Cerebellar nuclear complex (tissue), 1 donor: ENCODE measurements at regions not wholly inside any gene's neighbourhood (a gene's known extent, or its start where the extent isn't known, plus 50 kb on each side); places are given as distances from the start of the nearest gene placed in this dataset.

Source experiments
- DNase-seq, 2 experiments: peaks; one replicate each; lab custom pipeline; 2025; lab: John Stamatoyannopoulos, UW

GRCh38 chr17:72519598-72519936 lies 398.7 kb downstream of the SOX9 start:
- no peak for DNase-seq

- DNase-seq, result no peak
Observed at GRCh38 chr17:72520665-72521303, 400.0 kb downstream of the SOX9 start.

- DNase-seq, result no peak
Observed at GRCh38 chr17:72523491-72523890, 402.7 kb downstream of the SOX9 start.

GRCh38 chr17:72525225-72526015 lies 404.6 kb downstream of the SOX9 start:
- DNase-seq, result no peak

GRCh38 chr17:72526769-72527168 lies 405.9 kb downstream of the SOX9 start:
- DNase-seq, result no peak

GRCh38 chr17:72527789-72528188 lies 407.0 kb downstream of the SOX9 start:
- no peak for DNase-seq

GRCh38 chr17:72528683-72529082 lies 407.9 kb downstream of the SOX9 start:
- no peak for DNase-seq

GRCh38 chr17:72529386-72529785 lies 408.6 kb downstream of the SOX9 start:
- DNase-seq, result no peak

- no peak for DNase-seq
Observed at GRCh38 chr17:72530454-72530853, 409.6 kb downstream of the SOX9 start.

GRCh38 chr17:72531729-72532128 lies 410.9 kb downstream of the SOX9 start:
- no peak for DNase-seq

GRCh38 chr17:72534265-72534664 lies 413.4 kb downstream of the SOX9 start:
- no peak for DNase-seq

- no peak for DNase-seq
Observed at GRCh38 chr17:72534776-72535175, 414.0 kb downstream of the SOX9 start.

GRCh38 chr17:72535346-72535745 lies 414.5 kb downstream of the SOX9 start:
- DNase-seq, result no peak

GRCh38 chr17:72535779-72536178 lies 415.0 kb downstream of the SOX9 start:
- DNase-seq, result no peak

- DNase-seq, result no peak
Observed at GRCh38 chr17:72536788-72537187, 416.0 kb downstream of the SOX9 start.

- no peak for DNase-seq
Observed at GRCh38 chr17:72538443-72538842, 417.6 kb downstream of the SOX9 start.

- DNase-seq, result no peak
Observed at GRCh38 chr17:72538901-72539352, 418.1 kb downstream of the SOX9 start.

GRCh38 chr17:72539981-72540897 lies 419.4 kb downstream of the SOX9 start:
- no peak for DNase-seq

GRCh38 chr17:72542317-72542716 lies 421.5 kb downstream of the SOX9 start:
- no peak for DNase-seq

GRCh38 chr17:72545766-72546165 lies 424.9 kb downstream of the SOX9 start:
- no peak for DNase-seq

- no peak for DNase-seq
Observed at GRCh38 chr17:72553051-72553755, 432.4 kb downstream of the SOX9 start.

- no peak for DNase-seq
Observed at GRCh38 chr17:72554508-72554907, 433.7 kb downstream of the SOX9 start.
